ENCODE measurements at regions not wholly inside any gene's neighbourhood (a gene's known extent, or its start where the extent isn't known, plus 50 kb on each side); places are given as distances from the start of the nearest gene placed in this dataset.

- ChIA-PET POLR2A (no interaction called here), CTCF (no interaction called here)
- TF ChIP-seq, protein P1, sequence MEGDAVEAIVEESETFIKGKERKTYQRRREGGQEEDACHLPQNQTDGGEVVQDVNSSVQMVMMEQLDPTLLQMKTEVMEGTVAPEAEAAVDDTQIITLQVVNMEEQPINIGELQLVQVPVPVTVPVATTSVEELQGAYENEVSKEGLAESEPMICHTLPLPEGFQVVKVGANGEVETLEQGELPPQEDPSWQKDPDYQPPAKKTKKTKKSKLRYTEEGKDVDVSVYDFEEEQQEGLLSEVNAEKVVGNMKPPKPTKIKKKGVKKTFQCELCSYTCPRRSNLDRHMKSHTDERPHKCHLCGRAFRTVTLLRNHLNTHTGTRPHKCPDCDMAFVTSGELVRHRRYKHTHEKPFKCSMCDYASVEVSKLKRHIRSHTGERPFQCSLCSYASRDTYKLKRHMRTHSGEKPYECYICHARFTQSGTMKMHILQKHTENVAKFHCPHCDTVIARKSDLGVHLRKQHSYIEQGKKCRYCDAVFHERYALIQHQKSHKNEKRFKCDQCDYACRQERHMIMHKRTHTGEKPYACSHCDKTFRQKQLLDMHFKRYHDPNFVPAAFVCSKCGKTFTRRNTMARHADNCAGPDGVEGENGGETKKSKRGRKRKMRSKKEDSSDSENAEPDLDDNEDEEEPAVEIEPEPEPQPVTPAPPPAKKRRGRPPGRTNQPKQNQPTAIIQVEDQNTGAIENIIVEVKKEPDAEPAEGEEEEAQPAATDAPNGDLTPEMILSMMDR (IDR thresholded peaks at IDR 0.05; ENCODE audit: insufficient read depth, low read length, missing control alignments) = no peak
- DNase-seq (ENCODE audit: low read depth, low spot score) = no peak
- no peak overlapping the region for H3K4me3 ChIP-seq (ENCODE audit: low read depth, low read length)
Measured at GRCh38 chr4:133493241-133493640, 344.1 kb downstream of the PCDH10 start.

DNA sequence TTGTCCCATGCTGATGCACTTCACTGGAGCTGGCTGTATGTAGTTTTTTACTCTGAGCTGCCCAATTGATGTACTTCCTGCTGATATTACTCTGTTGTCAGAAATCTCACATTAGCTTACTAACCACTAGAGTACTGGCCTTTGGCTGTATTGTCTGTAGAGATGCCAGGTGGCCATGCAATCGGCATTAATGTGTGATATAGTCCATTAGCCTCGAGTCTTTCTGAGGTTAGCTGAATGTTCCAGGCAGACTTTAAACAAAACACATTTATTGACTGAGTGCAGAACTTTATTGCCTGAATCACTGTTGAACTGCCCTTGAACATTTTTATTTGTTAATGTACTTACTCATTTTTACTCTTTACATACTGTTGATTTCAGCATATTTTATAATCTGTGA lies 335.2 kb downstream of the PCDH10 start:
- ChIA-PET CTCF (no interaction called here), POLR2A (no interaction called here)
- H3K4me3 ChIP-seq (ENCODE audit: low read depth, low read length) = no peak overlapping the region
- TF ChIP-seq, protein P1 (IDR thresholded peaks at IDR 0.05; ENCODE audit: insufficient read depth, low read length, missing control alignments) = no peak
- no peak for DNase-seq (ENCODE audit: low read depth, low spot score)

- no peak for DNase-seq (ENCODE audit: low read depth, low spot score)
- ChIA-PET CTCF (no interaction called here), POLR2A (no interaction called here)
- TF ChIP-seq, protein P1 (IDR thresholded peaks at IDR 0.05; ENCODE audit: insufficient read depth, low read length, missing control alignments) = peak; percentile 31
- no peak overlapping the region for H3K4me3 ChIP-seq (ENCODE audit: low read depth, low read length)
Measured at GRCh38 chr4:133483600-133484246, 334.6 kb downstream of the PCDH10 start.

- TF ChIP-seq, protein P1 (IDR thresholded peaks at IDR 0.05; ENCODE audit: insufficient read depth, low read length, missing control alignments) = no peak
- ChIA-PET POLR2A (no interaction called here), CTCF (no interaction called here)
- no peak overlapping the region for H3K4me3 ChIP-seq (ENCODE audit: low read depth, low read length)
- no peak for DNase-seq (ENCODE audit: low read depth, low spot score)
Measured at GRCh38 chr4:133476063-133476462, 327.0 kb downstream of the PCDH10 start.

DNA sequence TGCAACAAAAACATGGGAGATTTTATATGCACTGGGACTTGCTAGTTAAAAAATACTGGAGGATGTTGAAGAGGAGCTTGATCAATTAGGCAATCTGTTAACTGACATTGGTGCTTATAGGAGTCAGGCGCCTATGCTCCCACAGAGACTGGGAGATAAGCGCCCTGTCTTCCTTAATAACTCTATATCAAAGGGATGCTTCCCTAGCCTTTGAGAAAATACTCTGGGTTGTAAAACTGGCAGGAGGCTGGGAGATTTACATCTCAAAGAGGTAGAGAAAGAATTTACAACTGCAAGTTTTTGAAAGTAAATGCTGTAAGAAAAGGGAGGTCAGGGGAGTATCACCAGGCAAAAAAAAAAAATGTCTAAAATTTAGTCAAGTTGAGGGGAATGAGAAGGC lies 325.4 kb downstream of the PCDH10 start:
- ChIA-PET CTCF (no interaction called here), POLR2A (no interaction called here)
- no peak overlapping the region for H3K4me3 ChIP-seq (ENCODE audit: low read depth, low read length)
- DNase-seq (ENCODE audit: low read depth, low spot score) = no peak
- TF ChIP-seq, protein P1 (IDR thresholded peaks at IDR 0.05; ENCODE audit: insufficient read depth, low read length, missing control alignments) = no peak

DNA sequence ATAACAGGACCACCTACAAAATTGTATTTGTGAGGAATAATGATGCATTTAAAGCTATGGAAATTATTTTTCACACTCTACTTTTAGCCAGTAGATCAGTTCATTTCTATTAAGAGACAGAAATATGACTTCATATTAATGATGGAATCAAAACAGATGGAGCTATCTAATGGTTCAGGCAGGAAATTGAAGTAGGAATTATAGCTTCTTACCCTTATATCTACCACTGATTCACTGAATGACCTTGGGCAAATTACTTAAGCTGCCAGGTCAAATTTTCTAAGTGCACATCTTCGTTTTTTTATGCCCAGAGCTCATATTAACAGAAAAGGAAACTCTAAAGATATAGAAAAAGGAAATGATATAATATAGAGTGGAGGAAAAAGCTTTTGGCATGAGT lies 323.1 kb downstream of the PCDH10 start:
- no peak overlapping the region for H3K4me3 ChIP-seq (ENCODE audit: low read depth, low read length)
- no peak for DNase-seq (ENCODE audit: low read depth, low spot score)
- ChIA-PET POLR2A (no interaction called here), CTCF (no interaction called here)
- TF ChIP-seq, protein P1 (IDR thresholded peaks at IDR 0.05; ENCODE audit: insufficient read depth, low read length, missing control alignments) = no peak

All from AG04449 (cell line).